Fibroblast of lung (primary cell): ENCODE measurements at regions not wholly inside any gene's neighbourhood (a gene's known extent, or its start where the extent isn't known, plus 50 kb on each side); places are given as distances from the start of the nearest gene placed in this dataset.

Experiments used
- CTCF ChIP-seq, 2 donors: IDR thresholded peaks in 1 of 2; conservative IDR thresholded peaks in 1 of 2; 1 replicate in 1 of 2; 2 replicates in 1 of 2; pipeline ENCODE4 v1.5.1; 2011 to 2012; ENCODE audit warnings: low read length in 2 of 2, control low read depth in 1 of 2, inconsistent platforms in 1 of 2, low read depth in 1 of 2, mild to moderate bottlenecking in 1 of 2
- EZH2 ChIP-seq: IDR thresholded peaks from 2 replicates; pipeline ENCODE4 v1.5.1; 2012; ENCODE audit warnings: low read length, control low read depth, mild to moderate bottlenecking; ENCODE audit errors: missing control alignments

- TF ChIP-seq CTCF (conservative IDR thresholded peaks at IDR 0.05 in 1 of 2, IDR thresholded peaks at IDR 0.05 in 1 of 2; ENCODE audit: low read depth in 1 of 2, low read length in 2 of 2) (no peak), EZH2 (no peak)
Measured at GRCh38 chr4:38468339-38468866, 195.6 kb upstream of the KLF3 start.
